AG04449 (cell line): ENCODE measurements at regions not wholly inside any gene's neighbourhood (a gene's known extent, or its start where the extent isn't known, plus 50 kb on each side); places are given as distances from the start of the nearest gene placed in this dataset.

Experiments used
- CTCF ChIA-PET: fragments of 350-600 bp; formaldehyde crosslinking; extraction: SDS; loops from one replicate; lab custom pipeline; 2021; ENCODE audit warnings: antibody characterized with exemption; lab: Yijun Ruan, JAX
- POLR2A ChIA-PET: fragments of 400-600, 350-600 bp; formaldehyde crosslinking; extraction: SDS; loops from one replicate; lab custom pipeline; 2020; ENCODE audit warnings: antibody characterized with exemption, inconsistent platforms; lab: Yijun Ruan, JAX
- DNase-seq: peaks from one replicate; pipeline ENCODE4 v3.0.0-alpha.2; 2010; ENCODE audit warnings: low read depth, low spot score
- H3K4me3 ChIP-seq: 2 replicates; pipeline ENCODE4 v1.5.1; 2011; ENCODE audit warnings: low read depth, mild to moderate bottlenecking, control low read depth, low read length
- TF ChIP-seq, protein P1 (sequence below): IDR thresholded peaks from one replicate; pipeline ENCODE4 v1.5.1; 2011; ENCODE audit warnings: mild to moderate bottlenecking, moderate library complexity, low read length, control low read depth, inconsistent platforms; ENCODE audit not compliant: insufficient read depth; ENCODE audit errors: missing control alignments

DNA sequence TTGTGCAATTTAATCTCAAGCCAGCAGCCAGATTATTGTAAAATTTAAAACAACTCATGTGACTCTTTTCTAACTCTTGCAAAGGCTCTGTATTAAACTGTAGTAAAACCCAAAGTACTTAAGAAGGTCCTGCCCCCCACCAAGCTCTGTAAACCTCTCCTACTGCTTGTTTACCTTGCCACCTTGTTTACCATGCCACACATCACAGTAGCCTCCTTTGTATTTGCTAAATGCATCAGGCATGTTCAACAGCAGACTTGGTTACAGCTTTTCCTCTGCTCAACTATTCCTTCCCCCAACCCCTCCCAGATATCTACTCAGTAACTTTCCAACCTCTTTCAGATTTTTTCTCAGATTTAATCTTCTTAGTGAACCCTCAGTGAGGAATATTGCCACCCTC is 861.6 kb downstream of the METTL15 start:
- CTCF ChIA-PET, result interaction anchor here (0.7 kb wide), 1 partner anchor 210 kb away, joined by 3 read pairs; no protein-coding TSS in a partner anchor
- TF ChIP-seq, protein P1, sequence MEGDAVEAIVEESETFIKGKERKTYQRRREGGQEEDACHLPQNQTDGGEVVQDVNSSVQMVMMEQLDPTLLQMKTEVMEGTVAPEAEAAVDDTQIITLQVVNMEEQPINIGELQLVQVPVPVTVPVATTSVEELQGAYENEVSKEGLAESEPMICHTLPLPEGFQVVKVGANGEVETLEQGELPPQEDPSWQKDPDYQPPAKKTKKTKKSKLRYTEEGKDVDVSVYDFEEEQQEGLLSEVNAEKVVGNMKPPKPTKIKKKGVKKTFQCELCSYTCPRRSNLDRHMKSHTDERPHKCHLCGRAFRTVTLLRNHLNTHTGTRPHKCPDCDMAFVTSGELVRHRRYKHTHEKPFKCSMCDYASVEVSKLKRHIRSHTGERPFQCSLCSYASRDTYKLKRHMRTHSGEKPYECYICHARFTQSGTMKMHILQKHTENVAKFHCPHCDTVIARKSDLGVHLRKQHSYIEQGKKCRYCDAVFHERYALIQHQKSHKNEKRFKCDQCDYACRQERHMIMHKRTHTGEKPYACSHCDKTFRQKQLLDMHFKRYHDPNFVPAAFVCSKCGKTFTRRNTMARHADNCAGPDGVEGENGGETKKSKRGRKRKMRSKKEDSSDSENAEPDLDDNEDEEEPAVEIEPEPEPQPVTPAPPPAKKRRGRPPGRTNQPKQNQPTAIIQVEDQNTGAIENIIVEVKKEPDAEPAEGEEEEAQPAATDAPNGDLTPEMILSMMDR, result no peak
- no peak for DNase-seq
- H3K4me3 ChIP-seq, result no peak overlapping the region
- POLR2A ChIA-PET, result no interaction called here

DNA sequence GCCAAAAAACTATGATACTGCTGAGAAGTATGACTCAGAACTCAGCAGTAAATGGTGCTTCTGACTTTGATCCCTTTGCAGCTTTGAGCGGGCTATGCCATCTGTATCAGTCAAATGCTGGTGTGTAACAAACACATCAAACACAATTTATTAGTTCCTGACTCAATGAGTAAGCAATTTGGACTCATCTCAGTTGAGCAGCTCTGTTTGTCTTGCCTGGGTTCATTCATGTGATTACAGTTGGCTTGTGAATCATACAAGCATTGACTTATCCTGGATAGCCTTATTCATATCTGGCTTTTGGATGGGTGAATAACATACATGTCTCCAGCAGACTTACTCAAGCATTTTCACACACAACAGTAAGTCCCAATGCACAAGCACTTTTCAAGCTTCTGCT is 858.8 kb downstream of the METTL15 start:
- CTCF ChIA-PET, result interaction anchor here (0.9 to 1.4 kb wide), 2 partner anchors 9 to 35 kb away, joined by 4 to 6 read pairs; no protein-coding TSS in a partner anchor
- no peak overlapping the region for H3K4me3 ChIP-seq
- POLR2A ChIA-PET, result interaction anchor here (1.1 kb wide), 1 partner anchor 132 kb away, joined by 3 read pairs; no protein-coding TSS in a partner anchor
- DNase-seq, result no peak
- TF ChIP-seq, protein P1, result no peak

DNA sequence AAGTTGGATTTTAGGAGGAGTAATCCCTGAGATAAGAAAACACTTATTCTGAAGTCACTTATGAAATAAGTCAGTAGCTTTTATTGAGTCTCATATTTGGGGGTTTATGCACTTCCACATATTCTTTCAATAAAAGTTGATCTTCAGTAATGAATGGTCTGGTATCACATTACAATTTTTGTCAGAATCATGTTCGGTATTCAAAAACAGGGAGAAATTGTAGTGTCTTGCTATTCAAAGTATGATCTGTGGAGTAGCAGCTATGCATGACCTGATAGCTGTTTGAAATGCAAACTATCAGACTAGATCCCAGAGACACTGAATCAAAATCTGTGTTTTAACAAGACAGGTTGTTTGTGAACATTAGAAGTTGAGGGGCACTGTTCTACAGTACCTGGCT is 857.6 kb downstream of the METTL15 start:
- TF ChIP-seq, protein P1, result no peak
- CTCF ChIA-PET, result interaction anchor here (1.1 kb wide), 1 partner anchor 193 kb away, joined by 5 read pairs; no protein-coding TSS in a partner anchor
- peak; percentile 44 for DNase-seq
- POLR2A ChIA-PET, result interaction anchor here (0.7 to 1.1 kb wide), 3 partner anchors 46 to 131 kb away, joined by 3 read pairs; no protein-coding TSS in a partner anchor
- H3K4me3 ChIP-seq, result no peak overlapping the region

DNA sequence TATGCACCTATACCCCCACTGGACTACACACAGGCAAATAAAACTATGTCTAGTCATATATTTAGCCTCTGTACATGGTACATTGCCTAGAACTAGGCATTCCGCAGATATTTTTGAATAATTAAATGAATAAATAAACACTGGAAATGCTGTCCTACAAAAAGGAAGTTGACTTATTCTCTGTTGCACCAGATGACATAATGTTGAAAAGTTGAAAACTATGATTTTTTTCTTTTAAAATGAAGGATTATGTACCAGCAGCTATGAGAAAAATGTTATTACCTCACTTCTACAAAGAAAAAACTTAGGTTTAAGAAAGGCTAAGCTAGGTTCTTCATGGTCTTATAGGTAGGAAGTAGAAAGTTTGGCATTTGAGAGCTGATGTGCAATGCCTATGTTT is 856.6 kb downstream of the METTL15 start:
- CTCF ChIA-PET, result no interaction called here
- peak; percentile 31 for DNase-seq
- H3K4me3 ChIP-seq, result no peak overlapping the region
- TF ChIP-seq, protein P1, result no peak
- POLR2A ChIA-PET, result interaction anchor here (0.9 kb wide), 1 partner anchor 128 kb away, joined by 3 read pairs; no protein-coding TSS in a partner anchor

GRCh38 chr11:28963187-28963586 is 855.0 kb downstream of the METTL15 start:
- DNase-seq, result peak; percentile 60
- POLR2A ChIA-PET, result interaction anchor here (0.8 kb wide), 1 partner anchor 283 kb away, joined by 3 read pairs; no protein-coding TSS in a partner anchor
- CTCF ChIA-PET, result interaction anchor here (1.1 kb wide), 1 partner anchor 21 kb away, joined by 4 read pairs; no protein-coding TSS in a partner anchor
- H3K4me3 ChIP-seq, result no peak overlapping the region
- TF ChIP-seq, protein P1, result no peak

GRCh38 chr11:28962502-28962901 is 854.3 kb downstream of the METTL15 start:
- DNase-seq, result no peak
- H3K4me3 ChIP-seq, result no peak overlapping the region
- TF ChIP-seq, protein P1, result no peak
- POLR2A ChIA-PET, result no interaction called here
- CTCF ChIA-PET, result interaction anchor here (1.1 kb wide), 1 partner anchor 21 kb away, joined by 4 read pairs; no protein-coding TSS in a partner anchor
